GM12891 (cell line): ENCODE measurements at regions not wholly inside any gene's neighbourhood (a gene's known extent, or its start where the extent isn't known, plus 50 kb on each side); places are given as distances from the start of the nearest gene placed in this dataset.

Experiments used
- DNase-seq: peaks from one replicate; pipeline ENCODE4 v3.0.0; 2011; ENCODE audit warnings: low spot score; ENCODE audit not compliant: insufficient read length
- FAIRE-seq: peaks from 2 replicates; lab custom pipeline; 2011; peaks lifted over from hg19 to GRCh38; lab: Jason Lieb, UNC
- PAX5 ChIP-seq: IDR thresholded peaks from 2 replicates; pipeline ENCODE4 v1.6.1; 2011; ENCODE audit warnings: low read length, moderate library complexity, mild to moderate bottlenecking; ENCODE audit not compliant: insufficient read depth, severe bottlenecking
- POLR2A ChIP-seq: IDR thresholded peaks from 2 replicates; pipeline ENCODE4 v1.6.1; 2011; ENCODE audit warnings: low read depth, low read length, control low read depth
- POLR2AphosphoS5 ChIP-seq: IDR thresholded peaks from 2 replicates; pipeline ENCODE4 v1.6.1; 2011; ENCODE audit warnings: low read depth, low read length, control low read depth
- POU2F2 ChIP-seq: IDR thresholded peaks from 2 replicates; pipeline ENCODE4 v1.6.1; 2011; ENCODE audit warnings: low read depth, mild to moderate bottlenecking, control low read depth, low read length, moderate library complexity
- SPI1 ChIP-seq: IDR thresholded peaks from 2 replicates; pipeline ENCODE4 v1.6.1; 2011; ENCODE audit warnings: low read depth, low read length, control low read depth
- TAF1 ChIP-seq: IDR thresholded peaks from 2 replicates; pipeline ENCODE4 v1.6.1; 2011; ENCODE audit warnings: low read depth, low read length, control low read depth

DNA sequence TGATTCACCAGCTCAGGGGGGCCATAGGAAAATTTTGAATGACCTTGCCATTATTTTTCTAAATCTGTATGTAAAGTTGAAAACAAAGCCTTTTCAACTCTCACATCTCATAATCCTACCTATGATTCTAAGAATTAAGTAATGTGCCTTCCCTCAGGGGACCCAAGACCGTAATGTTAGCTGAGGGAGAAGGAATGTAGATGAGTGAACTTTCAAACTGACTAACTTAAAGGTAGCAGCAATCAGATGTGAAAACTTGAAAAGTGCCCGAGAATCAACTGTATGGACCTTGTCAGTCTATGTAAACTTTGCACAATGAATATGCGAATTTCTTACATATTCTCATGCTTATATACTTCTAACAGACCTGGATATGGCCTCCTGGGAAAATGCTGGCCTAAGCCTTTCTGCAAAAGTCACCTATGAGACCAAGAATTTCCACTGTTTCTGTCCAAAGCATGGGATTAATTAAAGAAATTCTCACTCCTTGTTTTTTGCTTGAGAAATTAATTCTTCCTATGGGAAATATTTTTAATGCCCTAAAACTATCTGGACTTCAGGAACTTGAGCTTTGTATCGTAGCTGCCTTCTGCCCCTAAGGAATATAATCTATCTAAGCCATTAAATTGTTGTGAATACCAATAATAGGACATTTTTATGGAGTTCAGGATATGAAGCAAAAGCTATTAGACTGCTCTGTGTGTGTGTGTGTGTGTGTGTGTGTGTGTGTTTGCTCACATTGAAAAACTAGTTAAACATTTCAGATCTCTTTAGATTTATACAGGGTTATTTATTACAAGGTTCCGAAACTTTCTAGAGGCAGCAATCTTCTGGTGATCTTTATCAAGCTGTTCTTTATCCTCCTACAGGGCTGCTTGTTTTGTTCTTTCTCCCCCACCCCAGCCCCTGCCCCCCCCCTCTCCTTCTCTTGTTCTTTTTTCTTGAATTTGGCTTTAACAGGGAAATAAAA lies 169.1 kb upstream of the CLINT1 start:
- TF ChIP-seq POLR2A (no peak), SPI1 (no peak), TAF1 (no peak), PAX5 (no peak), POU2F2 (no peak), POLR2AphosphoS5 (no peak)
- DNase-seq (no peak), FAIRE-seq (no peak)

DNA sequence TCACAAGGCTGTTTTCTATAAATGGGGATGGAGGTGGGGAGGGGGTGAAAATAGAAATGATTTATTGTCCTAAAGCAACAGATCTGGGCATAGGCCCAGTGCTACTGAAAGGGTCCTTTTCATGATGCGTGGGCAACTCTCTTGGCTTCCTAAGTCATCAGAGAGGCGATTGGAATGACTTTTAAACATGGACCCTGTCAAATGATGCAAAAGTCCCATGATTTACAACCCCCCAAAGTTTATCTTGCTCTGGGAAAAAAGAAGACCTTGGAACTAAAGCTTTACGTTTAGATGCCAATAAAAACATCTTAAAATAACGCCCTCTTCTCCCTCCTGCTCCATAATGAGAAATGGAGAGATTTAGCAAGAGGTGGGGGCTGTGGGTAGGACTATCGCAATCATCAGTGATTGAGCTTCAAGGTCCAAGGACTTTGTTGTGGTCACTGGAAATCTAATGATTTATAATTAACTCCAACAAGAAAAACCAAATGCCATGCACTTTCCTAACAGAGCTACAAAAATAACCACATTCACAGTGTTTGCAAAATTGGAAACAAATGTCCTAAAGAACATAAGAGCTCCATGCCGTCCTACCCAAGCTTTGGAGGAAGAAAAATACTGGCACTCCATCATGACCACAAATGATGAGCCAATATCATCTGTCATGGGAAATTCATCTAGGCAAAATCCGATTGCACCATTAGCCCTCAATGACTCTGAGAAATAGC lies 167.5 kb upstream of the CLINT1 start:
- FAIRE-seq = no peak
- TF ChIP-seq POLR2AphosphoS5 (no peak), SPI1 (no peak), PAX5 (no peak), POLR2A (no peak), POU2F2 (no peak), TAF1 (no peak)
- no peak for DNase-seq

DNA sequence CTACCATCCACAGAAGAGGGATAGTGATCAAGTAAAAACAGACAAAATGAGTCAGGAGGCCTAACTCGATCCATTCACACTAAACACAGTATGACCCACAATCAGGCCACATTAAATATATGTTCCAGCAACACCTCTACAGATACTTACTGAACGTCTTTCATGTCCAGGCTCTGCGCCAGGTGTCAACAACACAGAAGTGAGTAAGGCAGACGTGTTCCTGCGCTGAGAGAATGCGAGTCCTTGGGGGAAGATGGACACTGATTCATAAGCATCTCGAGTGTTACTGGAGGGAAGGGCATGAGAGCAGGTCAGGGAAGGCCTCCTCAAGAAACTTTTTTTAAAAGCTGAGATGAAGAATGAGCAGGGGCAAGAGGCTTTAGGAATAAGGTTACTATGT lies 164.3 kb upstream of the CLINT1 start:
- no peak for TF ChIP-seq SPI1
- TF ChIP-seq POLR2AphosphoS5 = no peak
- no peak for TF ChIP-seq POLR2A
- no peak for TF ChIP-seq POU2F2
- no peak for TF ChIP-seq TAF1
- no peak for TF ChIP-seq PAX5
- FAIRE-seq = no peak
- DNase-seq = no peak

DNA sequence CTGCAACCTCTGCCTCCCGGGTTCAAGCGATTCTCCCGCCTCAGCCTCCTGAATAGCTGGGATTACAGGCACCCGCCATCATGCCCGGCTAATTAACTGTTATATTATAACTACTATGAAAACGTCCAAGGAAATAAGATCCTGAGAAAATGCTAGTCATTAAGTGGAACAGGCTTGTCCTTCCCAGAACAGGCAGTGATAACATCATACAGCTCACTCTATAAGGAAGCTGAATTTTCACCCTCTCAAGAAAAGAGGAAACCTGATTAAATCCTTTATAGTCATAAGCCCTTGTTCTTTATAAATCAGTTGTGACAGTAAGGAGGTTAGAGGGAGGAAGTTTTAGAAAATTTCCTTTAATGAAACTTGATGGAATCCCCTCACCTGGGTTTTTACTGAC lies 163.9 kb upstream of the CLINT1 start:
- DNase-seq (no peak), FAIRE-seq (no peak)
- TF ChIP-seq POLR2A (no peak), TAF1 (no peak), POLR2AphosphoS5 (no peak), PAX5 (no peak), SPI1 (no peak), POU2F2 (no peak)

DNA sequence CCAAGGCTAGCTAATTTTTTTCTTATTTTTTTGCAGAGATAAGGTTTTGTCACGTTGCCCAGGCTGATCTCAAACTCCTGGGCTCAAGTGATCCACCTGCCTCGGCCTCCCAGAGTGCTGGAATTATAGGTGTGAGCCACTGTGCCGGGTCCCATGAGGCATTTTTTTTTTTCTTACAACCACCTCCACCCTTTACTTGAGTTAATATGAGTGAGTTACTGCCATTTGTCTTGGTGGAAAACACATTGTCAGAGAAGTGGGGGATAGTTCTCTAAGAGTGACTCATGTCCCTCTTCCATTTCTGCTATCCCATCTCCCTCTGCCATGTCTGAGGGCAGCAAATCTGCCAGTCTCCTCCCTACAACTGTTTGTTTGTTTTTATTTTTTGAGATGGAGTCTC lies 163.4 kb upstream of the CLINT1 start:
- TF ChIP-seq PAX5 = no peak
- no peak for TF ChIP-seq TAF1
- TF ChIP-seq POLR2AphosphoS5 = no peak
- TF ChIP-seq POU2F2 = no peak
- no peak for TF ChIP-seq POLR2A
- no peak for TF ChIP-seq SPI1
- FAIRE-seq (no peak), DNase-seq (no peak)

DNA sequence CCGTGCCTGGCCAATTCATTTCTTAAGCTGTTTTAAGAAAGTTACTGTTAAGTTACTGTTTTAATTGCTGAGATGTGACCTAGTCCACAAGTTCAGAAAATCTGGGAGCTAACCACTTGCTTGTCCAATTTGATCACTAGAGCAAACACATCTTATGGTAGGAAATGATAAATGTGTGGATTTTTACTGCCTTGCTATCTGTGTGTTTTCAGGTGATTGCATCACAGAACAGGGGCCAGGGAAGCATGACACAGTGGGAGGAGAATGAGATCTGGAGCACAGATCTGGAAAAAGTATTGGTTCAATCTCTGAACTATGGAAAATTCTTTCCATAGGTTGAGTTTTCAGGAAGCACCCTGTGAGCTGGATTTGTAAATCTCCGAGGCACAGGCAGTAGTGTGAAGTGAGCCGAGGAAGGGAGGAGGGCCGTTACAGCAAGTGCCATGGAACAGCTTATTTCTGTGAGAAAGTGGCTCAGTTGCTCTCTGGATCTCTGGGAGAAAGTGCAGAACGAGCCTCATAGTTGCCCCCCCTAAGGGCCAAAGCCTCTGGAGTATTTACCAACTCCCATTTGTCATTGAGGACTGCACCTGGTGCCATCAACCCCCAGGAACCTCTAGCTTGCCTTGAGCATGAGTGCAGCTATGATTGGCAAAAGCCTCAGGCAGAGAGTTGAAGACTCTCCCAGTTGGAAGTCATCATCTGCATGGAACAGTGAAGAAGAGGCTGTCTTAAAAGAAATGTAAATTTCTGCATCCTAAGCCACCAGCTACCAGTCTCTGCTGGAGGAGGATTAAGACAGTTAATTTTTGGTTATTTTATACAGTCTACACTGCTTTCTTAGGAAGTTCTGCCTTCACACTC lies 161.8 kb upstream of the CLINT1 start:
- no peak for DNase-seq
- TF ChIP-seq POLR2AphosphoS5 = no peak
- no peak for TF ChIP-seq POLR2A
- TF ChIP-seq PAX5 = no peak
- no peak for TF ChIP-seq POU2F2
- TF ChIP-seq SPI1 = no peak
- no peak for TF ChIP-seq TAF1
- no peak for FAIRE-seq

DNA sequence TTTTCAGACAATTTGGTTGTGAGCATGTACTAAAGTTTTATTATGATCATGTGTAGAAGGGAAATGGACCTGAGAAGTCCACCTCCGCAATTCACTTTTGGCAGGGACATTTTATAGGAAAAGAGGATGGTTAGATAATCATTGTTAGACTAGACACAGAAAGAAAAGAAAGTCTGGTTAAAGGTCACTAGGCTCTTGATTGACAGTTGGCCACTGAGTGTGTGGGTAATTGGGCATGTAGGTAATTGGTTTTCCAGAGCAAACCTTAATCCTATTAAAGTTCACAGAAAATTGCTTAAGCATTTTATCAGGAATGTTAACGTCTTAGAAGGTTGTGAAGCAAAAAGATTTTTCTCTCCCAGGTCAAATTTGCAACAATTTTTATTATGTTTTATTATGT lies 158.5 kb upstream of the CLINT1 start:
- TF ChIP-seq SPI1 (no peak), POLR2A (no peak)
- DNase-seq (no peak), FAIRE-seq (no peak)

DNA sequence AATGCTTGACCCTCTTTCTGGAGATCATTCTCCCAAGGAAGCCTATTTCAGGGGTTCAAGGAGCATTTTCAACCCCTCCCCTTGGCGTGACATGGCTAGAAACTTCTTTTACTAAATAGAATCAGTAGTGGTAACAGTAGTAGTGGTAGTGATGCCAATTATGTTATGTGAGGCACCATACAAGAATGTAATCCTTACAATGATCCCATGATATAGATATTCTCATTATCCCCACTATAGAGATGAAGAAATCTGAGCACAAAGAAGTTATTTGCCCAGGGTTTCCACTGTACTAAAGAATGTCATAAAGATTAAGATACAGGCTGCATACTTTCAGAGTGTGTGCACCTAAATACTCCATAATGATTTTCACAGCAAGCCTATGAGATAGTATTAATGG lies 155.4 kb upstream of the CLINT1 start:
- no peak for TF ChIP-seq PAX5
- no peak for TF ChIP-seq POLR2AphosphoS5
- TF ChIP-seq POU2F2 = no peak
- TF ChIP-seq TAF1 = no peak
- TF ChIP-seq POLR2A = no peak
- TF ChIP-seq SPI1 = no peak
- DNase-seq (no peak), FAIRE-seq (no peak)

DNA sequence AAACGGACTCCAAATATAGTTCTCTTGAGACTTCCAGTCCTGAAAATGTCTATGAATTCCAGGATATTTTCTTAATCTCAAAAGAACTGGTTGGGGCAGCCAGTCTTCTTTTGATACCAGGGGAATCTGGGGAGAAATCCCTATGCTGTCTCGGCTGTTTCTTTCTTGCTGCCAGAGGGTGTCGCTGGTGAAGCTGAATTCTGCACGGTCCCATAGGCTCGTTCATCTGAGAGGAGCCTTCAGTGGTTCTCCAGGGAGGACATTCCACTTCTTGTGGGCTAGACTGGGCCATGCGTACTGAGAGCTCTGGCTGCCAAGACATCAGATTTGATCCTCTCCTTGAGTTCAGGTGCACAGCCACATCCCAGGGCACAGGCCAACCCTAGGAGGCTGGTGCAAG lies 155.0 kb upstream of the CLINT1 start:
- no peak for FAIRE-seq
- no peak for DNase-seq
- TF ChIP-seq POLR2AphosphoS5 = no peak
- no peak for TF ChIP-seq TAF1
- no peak for TF ChIP-seq PAX5
- TF ChIP-seq SPI1 = no peak
- TF ChIP-seq POLR2A = no peak
- TF ChIP-seq POU2F2 = no peak
